Karpas-422 (cell line): ENCODE measurements at regions not wholly inside any gene's neighbourhood (a gene's known extent, or its start where the extent isn't known, plus 50 kb on each side); places are given as distances from the start of the nearest gene placed in this dataset.

Source experiments
- DNase-seq: peaks from one replicate; pipeline ENCODE4 v3.0.0-alpha.2; 2015
- H2AFZ ChIP-seq: fragments of 200-600 bp; sonication (generic); 2 replicates; pipeline ENCODE4 v1.6.1; 2014; ENCODE audit warnings: antibody characterized with exemption, low read length, mixed read lengths
- H3K27ac ChIP-seq: fragments of 200-600 bp; sonication (generic); 2 replicates; pipeline ENCODE4 v1.5.1; 2014; ENCODE audit warnings: mild to moderate bottlenecking, low read length, moderate library complexity
- H3K27me3 ChIP-seq: fragments of 200-600 bp; sonication (generic); 2 replicates; pipeline ENCODE4 v1.6.1; 2014; ENCODE audit warnings: low read length, mixed read lengths
- H3K36me3 ChIP-seq: fragments of 200-600 bp; sonication (generic); 2 replicates; pipeline ENCODE4 v1.6.1; 2014; ENCODE audit warnings: low read length, mixed read lengths; ENCODE audit not compliant: insufficient read depth
- H3K4me1 ChIP-seq: fragments of 200-600 bp; sonication (generic); 2 replicates; pipeline ENCODE4 v1.6.1; 2014; ENCODE audit warnings: mild to moderate bottlenecking, low read length, mixed read lengths
- H3K4me2 ChIP-seq: fragments of 200-600 bp; sonication (generic); 2 replicates; pipeline ENCODE4 v1.6.1; 2014; ENCODE audit warnings: low read length, low read depth, mild to moderate bottlenecking; ENCODE audit not compliant: poor library complexity, severe bottlenecking
- H3K4me3 ChIP-seq: fragments of 200-600 bp; sonication (generic); 2 replicates; pipeline ENCODE4 v1.5.1; 2014; ENCODE audit warnings: mild to moderate bottlenecking, antibody characterized with exemption, low read length, mixed read lengths
- H3K79me2 ChIP-seq: fragments of 200-600 bp; sonication (generic); 2 replicates; pipeline ENCODE4 v1.6.1; 2014; ENCODE audit warnings: mild to moderate bottlenecking, low read length, mixed read lengths
- H3K9ac ChIP-seq: fragments of 200-600 bp; sonication (generic); 2 replicates; pipeline ENCODE4 v1.6.0; 2014; ENCODE audit warnings: low read length
- H3K9me2 ChIP-seq: fragments of 200-600 bp; sonication (generic), shearing (Covaris generic); replicated peaks from 2 replicates; pipeline ENCODE4 v1.6.0; 2014; ENCODE audit warnings: mild to moderate bottlenecking, low read length, moderate library complexity; ENCODE audit not compliant: insufficient read depth
- H3K9me3 ChIP-seq: fragments of 300-700, 200-600 bp; sonication (generic); 2 replicates; pipeline ENCODE4 v1.6.1; 2014; ENCODE audit warnings: low read length, mixed read lengths
- H4K20me1 ChIP-seq: fragments of 200-600 bp; sonication (generic); 2 replicates; pipeline ENCODE4 v1.6.1; 2014; ENCODE audit warnings: mild to moderate bottlenecking, antibody characterized with exemption, low read length, low read depth; ENCODE audit not compliant: insufficient read depth

- Histone ChIP-seq H3K79me2 (no peaks in the 10 kb centered on the region), H3K4me3 (no peak overlapping the region), H3K36me3 (no peaks in the 10 kb centered on the region), H3K27me3 (no peaks in the 10 kb centered on the region), H3K9ac (no peak overlapping the region), H2AFZ (no peak overlapping the region), H3K4me2 (no peak overlapping the region), H3K4me1 (no peaks in the 10 kb centered on the region), H4K20me1 (no peaks in the 10 kb centered on the region), H3K9me3 (peaks cover 13% of the 10 kb centered on the region), H3K9me2 (no peaks in the 10 kb centered on the region), H3K27ac (no peak overlapping the region)
- DNase-seq: no peak
Observed at GRCh38 chr4:11635342-11635741, 206.6 kb upstream of the HS3ST1 start.

DNA sequence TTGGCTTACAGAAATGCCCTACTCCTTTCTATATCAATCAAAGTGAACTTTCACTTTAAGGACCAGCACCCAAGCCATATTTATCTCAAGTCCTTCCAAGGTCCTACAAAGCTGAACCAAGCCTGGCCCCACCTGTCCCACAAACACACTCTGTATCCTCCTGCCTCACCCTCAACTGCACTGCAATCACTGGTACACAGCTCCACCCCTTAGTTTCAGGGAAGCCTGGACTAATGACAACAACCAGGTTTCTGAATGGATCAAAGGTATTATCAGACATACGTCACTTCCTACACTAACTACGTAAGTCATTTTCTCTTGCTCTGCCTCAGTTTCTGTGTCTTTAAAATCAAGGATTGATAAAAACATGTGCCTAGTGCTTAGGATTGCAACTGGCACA is 205.6 kb upstream of the HS3ST1 start:
- H3K9me2 ChIP-seq: no peaks in the 10 kb centered on the region
- no peaks in the 10 kb centered on the region for H3K27me3 ChIP-seq
- no peaks in the 10 kb centered on the region for H3K36me3 ChIP-seq
- H3K9me3 ChIP-seq: peaks cover 15% of the 10 kb centered on the region
- no peak overlapping the region for H3K9ac ChIP-seq
- H4K20me1 ChIP-seq: no peaks in the 10 kb centered on the region
- H3K4me1 ChIP-seq: no peaks in the 10 kb centered on the region
- no peak overlapping the region for H3K27ac ChIP-seq
- no peak overlapping the region for H2AFZ ChIP-seq
- H3K4me3 ChIP-seq: no peak overlapping the region
- no peak for DNase-seq
- no peaks in the 10 kb centered on the region for H3K79me2 ChIP-seq
- H3K4me2 ChIP-seq: no peak overlapping the region

- H3K9me2 ChIP-seq: no peaks in the 10 kb centered on the region
- no peak overlapping the region for H3K27ac ChIP-seq
- no peak overlapping the region for H3K4me2 ChIP-seq
Observed at GRCh38 chr4:11633430-11633829, 204.7 kb upstream of the HS3ST1 start.

DNA sequence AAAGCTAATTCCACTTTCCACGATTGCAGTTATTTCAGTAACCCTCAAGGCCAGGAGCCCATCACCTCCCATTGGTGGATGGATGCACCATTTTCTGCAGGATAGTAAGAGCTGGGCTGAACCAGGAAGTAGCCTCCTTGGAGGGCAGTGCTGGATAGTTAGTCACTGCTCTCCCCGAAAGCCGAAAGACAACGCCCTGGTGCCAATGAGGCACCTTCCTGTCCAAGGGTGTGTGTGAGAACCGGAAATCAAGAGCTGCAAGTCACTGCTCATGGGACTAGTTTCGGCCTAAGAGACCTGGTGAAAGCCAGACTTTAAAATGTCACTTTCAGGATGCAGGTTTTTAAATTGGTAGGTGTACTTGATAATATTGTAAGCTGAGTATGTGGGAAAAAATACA is 203.8 kb upstream of the HS3ST1 start:
- Histone ChIP-seq H3K9ac (no peak overlapping the region), H3K79me2 (no peaks in the 10 kb centered on the region), H4K20me1 (no peaks in the 10 kb centered on the region), H3K9me3 (peaks cover 15% of the 10 kb centered on the region), H3K27ac (no peak overlapping the region), H3K4me2 (no peak overlapping the region), H3K4me1 (no peaks in the 10 kb centered on the region), H3K27me3 (no peaks in the 10 kb centered on the region), H3K4me3 (no peak overlapping the region), H3K36me3 (no peaks in the 10 kb centered on the region), H3K9me2 (no peaks in the 10 kb centered on the region), H2AFZ (no peak overlapping the region)
- no peak for DNase-seq

More at GRCh38 chr4:11633430-11633829, 204.7 kb upstream of the HS3ST1 start:
- Histone ChIP-seq H3K27me3 (no peaks in the 10 kb centered on the region), H3K9me3 (peaks cover 15% of the 10 kb centered on the region), H3K79me2 (no peaks in the 10 kb centered on the region), H3K4me1 (no peaks in the 10 kb centered on the region), H3K9ac (no peak overlapping the region), H3K36me3 (no peaks in the 10 kb centered on the region), H3K4me3 (no peak overlapping the region), H4K20me1 (no peaks in the 10 kb centered on the region), H2AFZ (no peak overlapping the region)
- no peak for DNase-seq

DNA sequence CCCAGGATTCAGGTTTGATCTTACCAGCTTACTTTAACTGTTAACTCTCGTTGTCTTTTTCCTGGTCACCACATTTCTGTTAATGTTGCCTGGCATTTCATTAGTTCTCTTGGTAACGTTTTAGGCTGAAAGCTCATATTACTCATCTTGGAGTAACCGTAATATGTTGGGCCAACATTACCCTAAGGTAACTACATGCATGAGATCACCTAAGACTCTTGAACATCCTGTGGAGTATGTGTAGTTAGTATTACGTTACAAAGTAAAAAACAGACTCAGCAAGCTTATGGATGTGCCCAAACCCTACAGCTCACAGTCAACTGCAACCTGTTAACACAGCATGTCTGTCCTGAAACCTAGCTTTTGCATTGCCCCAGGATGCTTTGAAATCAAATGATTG is 203.3 kb upstream of the HS3ST1 start:
- Histone ChIP-seq H3K36me3 (no peaks in the 10 kb centered on the region), H4K20me1 (no peaks in the 10 kb centered on the region), H3K4me3 (no peak overlapping the region), H3K79me2 (no peaks in the 10 kb centered on the region), H3K4me1 (no peaks in the 10 kb centered on the region), H3K9me3 (peaks cover 15% of the 10 kb centered on the region), H3K9me2 (no peaks in the 10 kb centered on the region), H2AFZ (no peak overlapping the region), H3K27ac (no peak overlapping the region), H3K27me3 (no peaks in the 10 kb centered on the region), H3K4me2 (no peak overlapping the region), H3K9ac (no peak overlapping the region)
- no peak for DNase-seq

- Histone ChIP-seq H3K9me2 (no peaks in the 10 kb centered on the region), H3K79me2 (no peaks in the 10 kb centered on the region), H3K4me3 (no peak overlapping the region), H3K27ac (no peak overlapping the region), H3K4me2 (no peak overlapping the region), H2AFZ (no peak overlapping the region), H3K9ac (no peak overlapping the region), H3K36me3 (no peaks in the 10 kb centered on the region), H3K9me3 (peaks cover 12% of the 10 kb centered on the region), H3K27me3 (no peaks in the 10 kb centered on the region), H4K20me1 (no peaks in the 10 kb centered on the region), H3K4me1 (no peaks in the 10 kb centered on the region)
- no peak for DNase-seq
Observed at GRCh38 chr4:11631416-11631815, 202.7 kb upstream of the HS3ST1 start.

DNA sequence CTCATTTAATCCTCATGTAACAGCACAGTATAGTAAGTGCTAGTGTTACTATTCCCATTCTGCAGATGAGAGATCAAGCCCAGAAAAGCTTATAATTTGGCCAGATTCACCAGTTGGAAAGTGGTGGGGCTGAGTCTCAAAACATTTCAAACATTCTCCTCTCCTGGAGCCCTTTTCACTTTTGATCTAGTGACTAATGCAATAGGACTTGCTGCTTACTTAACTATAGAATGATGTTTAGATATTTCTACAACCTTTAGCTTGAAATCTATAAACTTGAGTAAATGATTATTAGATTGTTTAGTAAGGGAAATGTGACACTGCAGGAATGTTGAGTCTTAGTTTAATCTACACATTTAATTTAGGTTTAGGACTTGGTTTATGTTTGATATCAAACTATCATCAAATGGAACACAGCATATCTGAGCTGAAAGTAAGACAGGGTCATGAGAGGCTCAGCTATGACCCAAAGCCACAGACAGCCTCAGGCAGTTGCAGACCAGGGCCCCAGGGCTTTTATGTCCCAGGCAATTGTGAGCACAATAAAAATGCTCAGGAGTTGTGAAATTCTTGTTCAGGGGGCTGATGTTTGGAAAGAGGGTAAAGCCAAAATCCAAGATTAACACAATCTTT is 199.5 kb upstream of the HS3ST1 start:
- H3K4me2 ChIP-seq: no peak overlapping the region

GRCh38 chr4:11626066-11626465 is 197.4 kb upstream of the HS3ST1 start:
- Histone ChIP-seq H3K79me2 (no peaks in the 10 kb centered on the region), H3K4me2 (no peak overlapping the region), H2AFZ (no peak overlapping the region), H3K4me3 (no peak overlapping the region), H3K9me3 (peaks cover 5% of the 10 kb centered on the region; the same call in 1 of the 2 replicates), H3K9me2 (no peaks in the 10 kb centered on the region), H3K4me1 (no peaks in the 10 kb centered on the region), H3K27me3 (no peaks in the 10 kb centered on the region), H3K9ac (no peak overlapping the region), H3K27ac (no peak overlapping the region), H3K36me3 (no peaks in the 10 kb centered on the region), H4K20me1 (no peaks in the 10 kb centered on the region)
- no peak for DNase-seq

More for the DNA sequence above, 199.5 kb upstream of the HS3ST1 start:
- Histone ChIP-seq H3K4me1 (no peaks in the 10 kb centered on the region), H3K27ac (no peak overlapping the region), H3K9me3 (peaks cover 7% of the 10 kb centered on the region), H3K9ac (no peak overlapping the region), H2AFZ (no peak overlapping the region), H3K79me2 (no peaks in the 10 kb centered on the region), H3K9me2 (no peaks in the 10 kb centered on the region), H3K4me3 (no peak overlapping the region), H3K36me3 (no peaks in the 10 kb centered on the region), H4K20me1 (no peaks in the 10 kb centered on the region), H3K27me3 (no peaks in the 10 kb centered on the region)
- no peak for DNase-seq
